ENCODE measurements at regions not wholly inside any gene's neighbourhood (a gene's known extent, or its start where the extent isn't known, plus 50 kb on each side); places are given as distances from the start of the nearest gene placed in this dataset.

DNA sequence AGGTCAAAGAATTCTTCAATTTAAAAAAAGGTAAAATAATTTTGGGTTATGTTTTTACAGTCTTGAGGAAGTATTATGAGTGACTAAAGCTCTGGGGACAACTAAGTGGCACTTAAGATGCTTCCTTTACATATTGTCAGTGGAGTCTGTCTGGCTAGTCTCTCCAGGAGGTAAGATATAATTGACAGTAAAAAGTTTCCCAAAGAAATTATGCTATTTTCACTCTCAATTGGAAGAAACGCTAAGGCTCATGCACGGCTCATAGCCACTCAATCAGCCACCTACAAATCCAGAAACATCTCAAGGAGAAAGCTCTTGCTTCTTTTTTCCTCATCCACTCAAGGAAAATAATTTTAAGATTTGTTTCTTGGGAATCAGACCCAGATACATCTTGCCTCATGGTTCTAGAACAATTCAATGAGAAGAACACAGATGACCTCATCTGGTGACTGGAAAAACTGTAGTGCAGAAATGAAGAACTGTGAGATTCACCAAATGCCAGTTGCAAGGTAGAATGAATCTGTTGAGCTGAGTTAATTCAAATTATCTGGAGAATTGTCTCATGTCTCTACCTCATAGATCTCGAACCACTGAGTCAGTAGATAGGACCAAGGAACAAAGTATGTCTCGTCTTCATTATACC lies 252.9 kb downstream of the TPBG start:
- no peak for TF ChIP-seq JUNB (IDR thresholded peaks at IDR 0.05)
- TF ChIP-seq, protein P1, sequence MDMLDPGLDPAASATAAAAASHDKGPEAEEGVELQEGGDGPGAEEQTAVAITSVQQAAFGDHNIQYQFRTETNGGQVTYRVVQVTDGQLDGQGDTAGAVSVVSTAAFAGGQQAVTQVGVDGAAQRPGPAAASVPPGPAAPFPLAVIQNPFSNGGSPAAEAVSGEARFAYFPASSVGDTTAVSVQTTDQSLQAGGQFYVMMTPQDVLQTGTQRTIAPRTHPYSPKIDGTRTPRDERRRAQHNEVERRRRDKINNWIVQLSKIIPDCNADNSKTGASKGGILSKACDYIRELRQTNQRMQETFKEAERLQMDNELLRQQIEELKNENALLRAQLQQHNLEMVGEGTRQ (IDR thresholded peaks at IDR 0.05), result no peak
- TF ChIP-seq, protein P2, sequence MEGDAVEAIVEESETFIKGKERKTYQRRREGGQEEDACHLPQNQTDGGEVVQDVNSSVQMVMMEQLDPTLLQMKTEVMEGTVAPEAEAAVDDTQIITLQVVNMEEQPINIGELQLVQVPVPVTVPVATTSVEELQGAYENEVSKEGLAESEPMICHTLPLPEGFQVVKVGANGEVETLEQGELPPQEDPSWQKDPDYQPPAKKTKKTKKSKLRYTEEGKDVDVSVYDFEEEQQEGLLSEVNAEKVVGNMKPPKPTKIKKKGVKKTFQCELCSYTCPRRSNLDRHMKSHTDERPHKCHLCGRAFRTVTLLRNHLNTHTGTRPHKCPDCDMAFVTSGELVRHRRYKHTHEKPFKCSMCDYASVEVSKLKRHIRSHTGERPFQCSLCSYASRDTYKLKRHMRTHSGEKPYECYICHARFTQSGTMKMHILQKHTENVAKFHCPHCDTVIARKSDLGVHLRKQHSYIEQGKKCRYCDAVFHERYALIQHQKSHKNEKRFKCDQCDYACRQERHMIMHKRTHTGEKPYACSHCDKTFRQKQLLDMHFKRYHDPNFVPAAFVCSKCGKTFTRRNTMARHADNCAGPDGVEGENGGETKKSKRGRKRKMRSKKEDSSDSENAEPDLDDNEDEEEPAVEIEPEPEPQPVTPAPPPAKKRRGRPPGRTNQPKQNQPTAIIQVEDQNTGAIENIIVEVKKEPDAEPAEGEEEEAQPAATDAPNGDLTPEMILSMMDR (IDR thresholded peaks at IDR 0.05), result peak; percentile 11; the same call in 1 of the 3 replicates
- peak in 1 of 2 experiments; percentile 25; a peak in 2 of 5 replicates for TF ChIP-seq RAD21 (conservative IDR thresholded peaks at IDR 0.05 in 1 of 2, IDR thresholded peaks at IDR 0.05 in 1 of 2)
- TF ChIP-seq KDM5A (IDR thresholded peaks at IDR 0.05), result no peak
- TF ChIP-seq KDM1A (IDR thresholded peaks at IDR 0.05; ENCODE audit: low read depth), result no peak
- TF ChIP-seq MYC (IDR thresholded peaks at IDR 0.05; ENCODE audit: borderline replicate concordance, low read length), result no peak
- TF ChIP-seq, protein P3, sequence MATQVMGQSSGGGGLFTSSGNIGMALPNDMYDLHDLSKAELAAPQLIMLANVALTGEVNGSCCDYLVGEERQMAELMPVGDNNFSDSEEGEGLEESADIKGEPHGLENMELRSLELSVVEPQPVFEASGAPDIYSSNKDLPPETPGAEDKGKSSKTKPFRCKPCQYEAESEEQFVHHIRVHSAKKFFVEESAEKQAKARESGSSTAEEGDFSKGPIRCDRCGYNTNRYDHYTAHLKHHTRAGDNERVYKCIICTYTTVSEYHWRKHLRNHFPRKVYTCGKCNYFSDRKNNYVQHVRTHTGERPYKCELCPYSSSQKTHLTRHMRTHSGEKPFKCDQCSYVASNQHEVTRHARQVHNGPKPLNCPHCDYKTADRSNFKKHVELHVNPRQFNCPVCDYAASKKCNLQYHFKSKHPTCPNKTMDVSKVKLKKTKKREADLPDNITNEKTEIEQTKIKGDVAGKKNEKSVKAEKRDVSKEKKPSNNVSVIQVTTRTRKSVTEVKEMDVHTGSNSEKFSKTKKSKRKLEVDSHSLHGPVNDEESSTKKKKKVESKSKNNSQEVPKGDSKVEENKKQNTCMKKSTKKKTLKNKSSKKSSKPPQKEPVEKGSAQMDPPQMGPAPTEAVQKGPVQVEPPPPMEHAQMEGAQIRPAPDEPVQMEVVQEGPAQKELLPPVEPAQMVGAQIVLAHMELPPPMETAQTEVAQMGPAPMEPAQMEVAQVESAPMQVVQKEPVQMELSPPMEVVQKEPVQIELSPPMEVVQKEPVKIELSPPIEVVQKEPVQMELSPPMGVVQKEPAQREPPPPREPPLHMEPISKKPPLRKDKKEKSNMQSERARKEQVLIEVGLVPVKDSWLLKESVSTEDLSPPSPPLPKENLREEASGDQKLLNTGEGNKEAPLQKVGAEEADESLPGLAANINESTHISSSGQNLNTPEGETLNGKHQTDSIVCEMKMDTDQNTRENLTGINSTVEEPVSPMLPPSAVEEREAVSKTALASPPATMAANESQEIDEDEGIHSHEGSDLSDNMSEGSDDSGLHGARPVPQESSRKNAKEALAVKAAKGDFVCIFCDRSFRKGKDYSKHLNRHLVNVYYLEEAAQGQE (IDR thresholded peaks at IDR 0.05), result no peak
- no peak for TF ChIP-seq MAFK (IDR thresholded peaks at IDR 0.05; ENCODE audit: partially characterized antibody)
